B cell (primary cell): ENCODE measurements at regions not wholly inside any gene's neighbourhood (a gene's known extent, or its start where the extent isn't known, plus 50 kb on each side); places are given as distances from the start of the nearest gene placed in this dataset.

Source experiments
- ATAC-seq: fragments of 200-7000 bp; cut with Tn5 transposase; one replicate; pipeline ENCODE4 v1.10.0; 2021; ENCODE audit warnings: low read depth, mild to moderate bottlenecking, moderate number of reproducible peaks, moderate library complexity
- CTCF ChIA-PET: fragments of 350-600 bp; sonication (Branson Sonifier 250); formaldehyde crosslinking; loops from one replicate; lab custom pipeline; 2021; ENCODE audit warnings: antibody characterized with exemption, inconsistent platforms; lab: Charles Lee
- POLR2A ChIA-PET: fragments of 350-600 bp; sonication (Branson Sonifier 250); formaldehyde crosslinking; loops from one replicate; lab custom pipeline; 2021; ENCODE audit warnings: antibody characterized with exemption; lab: Charles Lee
- DNase-seq: peaks from one replicate; pipeline ENCODE4 v3.0.0; 2013
- H2AFZ ChIP-seq: 2 replicates; pipeline ENCODE4 v1.6.1; 2012; ENCODE audit warnings: mild to moderate bottlenecking, low read depth, low read length; ENCODE audit not compliant: insufficient read depth, poor library complexity, severe bottlenecking
- H3K27ac ChIP-seq, 2 donors: 1 replicate in 1 of 2; 2 replicates in 1 of 2; pipeline ENCODE4 v1.5.1; 2012 to 2013; ENCODE audit warnings: low read length in 2 of 2, mild to moderate bottlenecking in 2 of 2, moderate library complexity in 1 of 2
- H3K27me3 ChIP-seq, 4 experiments: fragments of 200-600 bp in 1 of 4; sonication (generic) in 1 of 4; replicated peaks in 1 of 4; 1 replicate in 2 of 4; 2 replicates in 2 of 4; pipeline versions ENCODE4 v1.6.1 to v1.7.0; 2013 to 2016; ENCODE audit warnings: low read length in 3 of 4, mild to moderate bottlenecking in 2 of 4, mixed read lengths in 1 of 4, moderate library complexity in 1 of 4; ENCODE audit not compliant: insufficient read depth in 4 of 4, control insufficient read depth in 3 of 4; ENCODE audit errors: control extremely low read depth in 1 of 4
- H3K36me3 ChIP-seq, 2 experiments: replicated peaks in 1 of 2; 1 replicate in 1 of 2; 2 replicates in 1 of 2; pipeline versions ENCODE4 v1.6.1 to v1.7.1; 2013; ENCODE audit warnings: low read length in 1 of 2; ENCODE audit not compliant: insufficient read depth in 2 of 2, control insufficient read depth in 1 of 2; ENCODE audit errors: control extremely low read depth in 1 of 2, extremely low read depth in 1 of 2
- H3K4me1 ChIP-seq, 2 donors: fragments of 200-600 bp in 1 of 2; sonication (generic) in 1 of 2; 1 replicate in 1 of 2; 2 replicates in 1 of 2; pipeline versions ENCODE4 v1.5.1 to v1.6.1; 2013 to 2017; ENCODE audit warnings: low read length in 2 of 2; ENCODE audit not compliant: control insufficient read depth in 2 of 2, insufficient read depth in 2 of 2
- H3K4me2 ChIP-seq: replicated peaks from 2 replicates; pipeline ENCODE3; 2012; ENCODE audit warnings: mild to moderate bottlenecking, low read depth, low read length; ENCODE audit not compliant: poor library complexity, severe bottlenecking
- H3K4me3 ChIP-seq, 5 experiments: fragments of 200-600 bp in 1 of 5; sonication (generic) in 1 of 5; 1 replicate in 3 of 5; 2 replicates in 2 of 5; pipeline versions ENCODE4 v1.5.1 to v1.7.0; 2011 to 2016; ENCODE audit warnings: low read length in 4 of 5, mild to moderate bottlenecking in 4 of 5, low read depth in 2 of 5, control low read depth in 1 of 5, moderate library complexity in 1 of 5; ENCODE audit not compliant: insufficient read depth in 1 of 5; ENCODE audit errors: control extremely low read depth in 1 of 5, extremely low read depth in 1 of 5
- H3K79me2 ChIP-seq: fragments of 200-600 bp; sonication (generic); one replicate; pipeline ENCODE4 v1.6.0; 2016; ENCODE audit warnings: low read length; ENCODE audit not compliant: control insufficient read depth, insufficient read depth
- H3K9ac ChIP-seq: fragments of 200-600 bp; sonication (generic); 2 replicates; pipeline ENCODE4 v1.6.1; 2017; ENCODE audit warnings: mild to moderate bottlenecking, low read length, moderate library complexity
- H3K9me3 ChIP-seq, 3 donors: one replicate each; pipeline versions ENCODE4 v1.6.1 to v1.7.1; 2013; ENCODE audit warnings: low read length in 2 of 3; ENCODE audit not compliant: control insufficient read depth in 2 of 3, insufficient read depth in 1 of 3; ENCODE audit errors: control extremely low read depth in 1 of 3
- H4K20me1 ChIP-seq: 2 replicates; pipeline ENCODE4 v1.6.0; 2012; ENCODE audit warnings: mild to moderate bottlenecking, low read length; ENCODE audit not compliant: insufficient read depth, control insufficient read depth, poor library complexity, severe bottlenecking
- H3K27ac Mint-ChIP-seq: one replicate; pipeline ENCODE4 v1.8.0; 2021; ENCODE audit warnings: mixed read lengths
- H3K27me3 Mint-ChIP-seq: one replicate; pipeline ENCODE4 v1.8.0; 2021; ENCODE audit warnings: mixed read lengths
- H3K4me1 Mint-ChIP-seq: one replicate; pipeline ENCODE4 v1.8.0; 2021; ENCODE audit warnings: mixed read lengths
- H3K4me3 Mint-ChIP-seq: one replicate; pipeline ENCODE4 v1.8.0; 2021; ENCODE audit warnings: mixed read lengths
- H3K9me3 Mint-ChIP-seq: one replicate; pipeline ENCODE4 v1.8.0; 2022; ENCODE audit warnings: mixed read lengths; ENCODE audit not compliant: insufficient read depth
- EZH2 ChIP-seq: IDR thresholded peaks from 2 replicates; pipeline ENCODE4 v1.6.1; 2012; ENCODE audit warnings: borderline replicate concordance, low read depth, mild to moderate bottlenecking, moderate library complexity, low read length; ENCODE audit not compliant: insufficient read depth, poor library complexity, severe bottlenecking
- WGBS: methylation state at CpG from one replicate; pipeline ENCODE4 v1.1.5; 2013; ENCODE audit warnings: missing lambda C conversion rate; ENCODE audit not compliant: insufficient coverage; 5-methylcytosine and 5-hydroxymethylcytosine counted together
- intact Hi-C: fragments of 100-400 bp; cut with micrococcal nuclease; formaldehyde crosslinking; loops from one replicate; pipeline ENCODE4 v1.10.0; 2022
- TF ChIP-seq, protein P1 (sequence below): fragments of 200-600 bp; IDR thresholded peaks from one replicate; pipeline ENCODE4 v1.8.0; 2022; ENCODE audit warnings: antibody characterized with exemption, mild to moderate bottlenecking

DNA sequence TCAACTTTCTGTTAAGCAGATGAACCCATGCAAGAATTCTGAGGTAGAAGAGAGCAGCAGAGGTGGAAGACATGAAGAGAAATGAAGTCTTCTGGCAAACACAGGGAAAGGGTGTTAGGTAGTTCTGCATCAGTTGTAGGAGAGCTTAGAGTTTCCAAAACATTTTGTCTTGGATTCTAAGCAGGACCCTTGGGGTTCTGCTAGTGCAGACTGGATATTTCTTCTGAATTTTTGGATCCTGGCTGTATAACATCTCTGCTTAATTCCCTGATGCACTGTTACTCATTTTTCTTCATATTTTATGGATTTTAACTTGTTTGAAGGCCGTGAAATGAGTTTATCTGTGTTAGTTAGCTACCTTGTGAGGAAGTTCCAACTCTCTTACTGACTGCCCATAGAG, 208.7 kb upstream of the SLC35G4 start:
- CTCF ChIA-PET, result no interaction called here
- no peaks in the 10 kb centered on the region for H3K9me3 Mint-ChIP-seq
- intact Hi-C loops, result no loop called here

DNA sequence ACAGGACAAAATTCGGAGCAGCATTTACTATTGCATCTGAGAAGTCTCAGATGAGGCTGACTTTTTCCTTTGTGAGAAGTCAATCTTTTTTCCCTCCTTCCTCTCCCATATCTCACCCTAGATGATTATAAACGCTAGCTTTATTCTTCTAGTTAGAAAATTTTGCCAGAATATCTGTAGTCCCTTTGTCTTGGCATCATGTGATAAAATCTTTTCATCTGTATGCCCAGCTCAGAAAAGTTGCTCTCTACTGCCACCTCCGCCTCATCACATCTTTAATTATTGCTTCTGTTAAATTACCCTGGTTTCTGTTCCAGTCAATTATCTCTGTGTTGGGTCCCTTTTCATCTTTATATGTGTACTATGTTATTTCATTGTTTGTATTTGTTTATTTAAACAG, 210.8 kb upstream of the SLC35G4 start:
- intact Hi-C loops, result no loop called here
- no peaks in the 10 kb centered on the region for H3K4me1 ChIP-seq
- no peaks in the 10 kb centered on the region for H3K36me3 ChIP-seq
- ChIA-PET CTCF (no interaction called here), POLR2A (no interaction called here)
- DNase-seq (no peak), ATAC-seq (no peak)
- H3K4me2 ChIP-seq, result no peak overlapping the region
- H3K27ac Mint-ChIP-seq, result no peak overlapping the region
- H3K27me3 ChIP-seq, result no peaks in the 10 kb centered on the region
- no peak overlapping the region for H3K4me3 ChIP-seq
- no peaks in the 10 kb centered on the region for H3K4me1 Mint-ChIP-seq
- no peaks in the 10 kb centered on the region for H3K9me3 ChIP-seq
- no peak overlapping the region for H3K9ac ChIP-seq
- no peak overlapping the region for H3K4me3 Mint-ChIP-seq
- H3K27ac ChIP-seq, result no peak overlapping the region
- no CpG with 5 or more reads among the region's 3 CpGs for WGBS
- no peak overlapping the region for H2AFZ ChIP-seq
- H3K79me2 ChIP-seq, result no peaks in the 10 kb centered on the region
- H4K20me1 ChIP-seq, result no peaks in the 10 kb centered on the region
- no peaks in the 10 kb centered on the region for H3K27me3 Mint-ChIP-seq
- TF ChIP-seq, protein P1, sequence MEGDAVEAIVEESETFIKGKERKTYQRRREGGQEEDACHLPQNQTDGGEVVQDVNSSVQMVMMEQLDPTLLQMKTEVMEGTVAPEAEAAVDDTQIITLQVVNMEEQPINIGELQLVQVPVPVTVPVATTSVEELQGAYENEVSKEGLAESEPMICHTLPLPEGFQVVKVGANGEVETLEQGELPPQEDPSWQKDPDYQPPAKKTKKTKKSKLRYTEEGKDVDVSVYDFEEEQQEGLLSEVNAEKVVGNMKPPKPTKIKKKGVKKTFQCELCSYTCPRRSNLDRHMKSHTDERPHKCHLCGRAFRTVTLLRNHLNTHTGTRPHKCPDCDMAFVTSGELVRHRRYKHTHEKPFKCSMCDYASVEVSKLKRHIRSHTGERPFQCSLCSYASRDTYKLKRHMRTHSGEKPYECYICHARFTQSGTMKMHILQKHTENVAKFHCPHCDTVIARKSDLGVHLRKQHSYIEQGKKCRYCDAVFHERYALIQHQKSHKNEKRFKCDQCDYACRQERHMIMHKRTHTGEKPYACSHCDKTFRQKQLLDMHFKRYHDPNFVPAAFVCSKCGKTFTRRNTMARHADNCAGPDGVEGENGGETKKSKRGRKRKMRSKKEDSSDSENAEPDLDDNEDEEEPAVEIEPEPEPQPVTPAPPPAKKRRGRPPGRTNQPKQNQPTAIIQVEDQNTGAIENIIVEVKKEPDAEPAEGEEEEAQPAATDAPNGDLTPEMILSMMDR, result no peak
- TF ChIP-seq EZH2, result no peak
- H3K9me3 Mint-ChIP-seq, result no peaks in the 10 kb centered on the region

More for the DNA sequence above, 208.7 kb upstream of the SLC35G4 start:
- TF ChIP-seq EZH2, result no peak
- TF ChIP-seq, protein P1, result no peak
- Mint-ChIP-seq H3K4me1 (no peaks in the 10 kb centered on the region), H3K4me3 (no peak overlapping the region), H3K27me3 (no peaks in the 10 kb centered on the region), H3K27ac (no peak overlapping the region)
- H3K27me3 ChIP-seq, result no peaks in the 10 kb centered on the region
- no peaks in the 10 kb centered on the region for H3K79me2 ChIP-seq
- no peaks in the 10 kb centered on the region for H3K36me3 ChIP-seq
- H3K4me3 ChIP-seq, result no peak overlapping the region
- H4K20me1 ChIP-seq, result no peaks in the 10 kb centered on the region
- H3K9me3 ChIP-seq, result no peaks in the 10 kb centered on the region
- H3K27ac ChIP-seq, result no peak overlapping the region
- whole genome bisulfite sequencing, result no CpG with 5 or more reads among the region's 1 CpG
- no peak for DNase-seq
- no peak overlapping the region for H3K9ac ChIP-seq
- ATAC-seq, result no peak
- H3K4me1 ChIP-seq, result no peaks in the 10 kb centered on the region
- H3K4me2 ChIP-seq, result no peak overlapping the region
- POLR2A ChIA-PET, result no interaction called here
- H2AFZ ChIP-seq, result no peak overlapping the region
